GM19395 (cell line): ENCODE measurements at regions not wholly inside any gene's neighbourhood (a gene's known extent, or its start where the extent isn't known, plus 50 kb on each side); places are given as distances from the start of the nearest gene placed in this dataset.

Experiments used
- ATAC-seq: cut with Tn5 transposase; IDR thresholded peaks from one replicate; pipeline ENCODE4 v1.9.1; 2021; ENCODE audit warnings: mild to moderate bottlenecking, moderate library complexity; ENCODE audit not compliant: unreplicated experiment

DNA sequence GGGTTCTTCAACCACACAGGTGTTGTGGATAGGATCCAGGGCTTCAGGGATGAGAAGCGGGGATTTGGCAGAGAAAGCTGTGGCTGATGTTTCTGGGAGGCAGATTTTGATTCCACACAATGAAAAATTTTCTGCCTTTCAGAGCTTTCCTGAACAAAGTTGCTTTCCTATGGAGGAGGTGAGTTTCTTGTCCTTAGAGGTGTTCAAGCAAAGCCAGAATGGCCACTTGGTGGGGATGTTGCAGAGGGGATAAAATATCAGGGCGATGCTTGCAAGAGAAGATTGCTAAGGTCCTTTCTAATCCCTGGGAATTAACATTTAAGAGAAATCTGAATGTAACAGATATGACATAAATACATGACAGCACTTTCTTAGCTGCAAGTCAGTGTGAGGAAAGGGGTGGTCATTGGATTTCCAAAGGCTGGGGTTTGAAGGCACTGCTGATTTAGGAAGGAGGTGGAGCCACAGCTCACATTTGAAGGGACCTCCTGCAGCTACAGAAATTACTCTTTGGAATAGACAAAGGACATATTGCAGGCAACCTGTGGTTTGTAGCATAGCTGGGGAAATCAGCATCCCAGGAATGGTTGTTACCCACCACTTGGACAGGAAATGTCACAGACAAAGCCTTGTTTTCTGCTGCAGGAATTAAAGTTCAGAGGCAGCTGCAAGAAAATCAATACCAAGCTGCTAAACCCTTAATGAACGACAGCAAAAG is 271.1 kb upstream of the CHD6 start:
- no peak for ATAC-seq

DNA sequence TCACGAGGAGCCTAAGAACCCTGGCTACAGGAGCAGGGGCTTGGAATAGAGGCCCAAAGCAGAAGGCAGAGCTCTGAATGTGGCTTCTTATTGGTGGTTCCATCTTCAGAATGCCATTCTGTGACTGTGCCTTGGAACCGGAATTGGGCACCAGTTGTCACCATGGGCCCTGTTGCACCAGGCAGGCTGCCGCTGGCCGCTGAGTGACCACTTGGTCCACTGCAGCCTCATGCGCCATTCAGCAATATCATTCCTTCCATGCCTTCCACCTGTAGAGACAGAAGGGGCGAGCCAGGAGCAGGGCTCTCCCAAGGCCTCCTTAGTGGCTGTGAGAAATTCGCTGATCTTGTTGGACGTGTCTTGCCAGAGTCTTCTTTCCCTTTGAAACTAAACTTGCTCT is 270.3 kb upstream of the CHD6 start:
- ATAC-seq, result no peak

DNA sequence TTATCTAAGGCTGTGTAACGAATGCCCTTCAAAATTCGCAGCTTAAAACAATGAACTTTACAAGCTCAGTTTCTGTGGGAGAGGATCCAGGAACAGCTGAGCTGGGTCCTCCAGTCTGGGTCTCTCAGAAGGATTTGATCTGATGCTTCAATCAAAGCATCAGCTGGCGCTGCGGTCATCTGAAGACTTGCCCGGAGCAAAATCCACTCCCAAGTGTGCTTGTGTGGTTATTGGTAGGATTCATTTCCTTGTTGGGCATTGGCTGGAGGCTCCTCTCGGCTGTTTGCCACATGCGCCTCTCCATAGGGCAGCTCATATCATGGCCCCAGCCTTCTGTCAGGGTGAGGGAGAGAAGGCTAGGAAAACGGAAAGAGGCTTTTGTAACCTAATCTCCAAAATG is 269.3 kb upstream of the CHD6 start:
- no peak for ATAC-seq

DNA sequence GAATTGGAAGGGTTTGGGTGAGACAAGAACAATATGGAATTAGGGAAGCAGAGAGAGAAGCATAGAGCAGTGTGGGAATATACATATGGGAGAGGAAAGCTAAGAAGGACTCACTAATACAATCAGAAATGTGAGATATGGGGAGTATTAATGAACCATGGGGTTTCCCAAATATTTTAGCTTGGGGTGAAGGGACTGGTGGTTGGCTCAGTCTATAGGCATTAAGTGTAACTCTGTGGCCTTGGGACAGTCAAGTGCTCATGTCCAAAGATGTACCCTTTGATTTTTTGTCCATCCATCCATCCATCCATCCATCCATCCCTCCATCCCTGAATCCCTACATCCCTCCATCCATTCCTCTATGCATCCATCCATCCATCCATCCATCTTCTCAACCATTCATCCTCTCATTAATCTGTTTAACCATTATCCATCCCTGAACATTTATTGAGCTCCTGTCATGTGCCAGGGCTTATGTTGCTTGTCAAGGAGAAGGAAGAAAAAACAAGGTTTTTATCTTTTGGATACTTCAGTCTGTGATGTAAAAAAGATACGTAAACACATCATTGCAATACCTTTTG is 263.4 kb upstream of the CHD6 start:
- no peak for ATAC-seq

DNA sequence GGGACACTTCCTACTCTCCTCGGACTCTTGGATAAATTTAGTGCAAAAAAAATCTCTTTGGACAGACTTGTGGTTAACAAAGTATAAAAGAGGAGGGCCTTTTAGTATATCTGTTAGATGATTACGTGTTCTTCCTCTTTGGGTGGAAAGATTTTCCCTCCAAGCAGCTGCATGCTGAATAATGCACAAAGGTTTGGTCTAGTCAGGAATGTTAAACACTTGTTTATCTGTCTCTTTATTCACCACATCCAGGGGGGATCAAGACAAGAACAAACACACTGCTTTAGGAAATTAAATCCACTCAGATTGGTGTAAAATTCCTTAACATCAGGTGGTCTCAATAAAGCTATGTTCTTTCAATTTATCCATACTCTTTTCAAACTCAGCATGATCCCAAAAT is 260.9 kb upstream of the CHD6 start:
- no peak for ATAC-seq

DNA sequence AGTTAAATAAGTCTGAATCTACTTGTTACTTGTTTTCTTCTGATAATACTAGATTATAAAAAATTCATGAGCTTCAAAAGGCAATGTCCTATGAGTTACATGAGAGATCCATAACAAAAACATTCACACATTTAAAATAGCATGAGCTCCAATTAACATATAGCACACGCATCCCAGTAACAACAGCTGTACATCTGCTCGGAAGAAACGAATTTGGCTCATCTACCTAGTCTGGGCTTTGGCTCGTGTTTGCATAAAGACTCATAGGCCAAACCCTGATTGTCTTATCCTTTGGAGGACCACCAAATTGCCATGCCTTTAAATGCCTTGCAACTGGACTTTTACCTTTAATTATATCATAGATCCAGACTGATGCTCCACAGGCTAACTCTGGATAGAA is 259.7 kb upstream of the CHD6 start:
- no peak for ATAC-seq

DNA sequence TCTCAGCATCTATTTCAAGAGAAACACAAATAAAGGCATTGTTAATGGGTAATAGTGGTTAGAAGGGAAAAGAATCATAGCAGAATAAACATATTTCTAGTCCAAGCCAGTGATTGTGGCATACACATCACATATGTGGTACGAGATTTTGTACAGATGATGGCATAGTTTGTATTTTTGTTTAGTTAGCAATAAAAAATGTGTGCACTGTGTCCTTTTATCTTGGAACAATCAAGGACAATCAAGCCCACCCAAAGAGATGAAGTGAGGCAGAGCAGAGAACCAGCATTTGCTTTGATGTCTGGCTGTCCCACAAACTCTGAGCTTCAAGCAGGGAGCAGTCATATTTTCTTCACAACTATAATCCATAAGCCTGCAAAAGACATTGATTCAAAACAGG is 256.5 kb upstream of the CHD6 start:
- ATAC-seq, result no peak

DNA sequence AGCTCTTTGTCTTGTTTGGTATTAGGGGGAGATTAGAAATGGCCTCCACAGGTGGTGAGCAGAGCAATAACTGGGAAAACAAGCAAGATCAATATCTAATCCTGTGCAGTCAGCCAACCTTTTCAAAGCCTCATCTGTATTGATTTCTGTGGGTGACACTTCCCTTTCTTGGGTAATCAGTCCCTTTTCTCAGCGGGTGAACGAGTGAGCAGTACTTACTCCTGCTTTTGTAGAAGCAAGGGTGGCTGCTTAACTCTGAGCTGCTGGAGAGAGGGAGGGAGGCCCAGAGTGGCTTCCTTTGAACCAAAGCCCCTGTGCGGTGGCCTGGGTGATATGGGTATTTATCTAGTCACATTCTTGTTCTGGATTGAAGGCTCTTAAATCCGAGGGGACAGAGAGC is 254.8 kb upstream of the CHD6 start:
- ATAC-seq, result no peak

DNA sequence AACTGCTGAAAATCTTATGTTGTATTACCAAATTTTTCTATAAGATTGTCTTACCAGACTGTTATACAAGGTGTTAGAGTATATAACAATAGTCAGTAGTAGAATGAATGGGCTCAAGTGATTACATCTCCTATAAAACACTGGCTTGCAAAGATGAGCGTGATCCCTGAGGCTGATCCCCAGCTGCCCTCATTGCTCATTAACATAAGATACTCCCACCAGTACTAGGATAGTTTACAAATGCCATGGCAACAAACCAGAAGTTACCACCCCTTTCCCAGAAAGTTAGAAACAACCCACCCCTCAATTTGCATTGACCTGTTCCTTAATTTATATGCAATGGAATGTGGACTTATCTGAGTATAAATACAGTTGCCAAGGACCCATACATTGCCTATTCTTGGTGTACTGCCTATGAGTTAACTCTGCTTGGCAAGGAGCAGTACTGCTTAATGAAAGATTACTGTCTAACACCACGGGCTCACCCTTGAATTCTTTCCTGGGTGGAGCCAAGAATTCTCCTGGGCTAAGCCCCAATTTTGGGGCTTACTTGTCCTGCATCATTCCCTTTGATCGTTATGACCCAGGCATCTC is 252.8 kb upstream of the CHD6 start:
- no peak for ATAC-seq

DNA sequence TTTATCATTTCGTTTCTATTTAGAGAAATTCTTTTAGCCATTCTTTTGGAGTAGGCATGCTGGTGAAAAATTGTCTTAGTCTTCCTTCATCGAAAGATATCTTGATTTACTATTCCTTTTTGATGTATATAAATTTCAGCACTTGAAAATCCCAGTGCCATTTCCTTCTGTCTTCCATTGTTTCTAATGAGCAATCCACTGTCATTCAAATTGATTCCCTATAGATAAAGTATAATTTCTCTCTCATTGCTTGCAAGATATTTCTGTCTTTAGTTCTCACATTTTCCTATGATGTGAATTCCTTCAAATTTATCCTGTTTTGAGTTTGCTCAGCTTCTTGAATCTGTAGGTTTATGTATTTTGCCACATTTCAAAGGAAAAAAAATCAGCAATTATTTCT is 251.1 kb upstream of the CHD6 start:
- no peak for ATAC-seq

DNA sequence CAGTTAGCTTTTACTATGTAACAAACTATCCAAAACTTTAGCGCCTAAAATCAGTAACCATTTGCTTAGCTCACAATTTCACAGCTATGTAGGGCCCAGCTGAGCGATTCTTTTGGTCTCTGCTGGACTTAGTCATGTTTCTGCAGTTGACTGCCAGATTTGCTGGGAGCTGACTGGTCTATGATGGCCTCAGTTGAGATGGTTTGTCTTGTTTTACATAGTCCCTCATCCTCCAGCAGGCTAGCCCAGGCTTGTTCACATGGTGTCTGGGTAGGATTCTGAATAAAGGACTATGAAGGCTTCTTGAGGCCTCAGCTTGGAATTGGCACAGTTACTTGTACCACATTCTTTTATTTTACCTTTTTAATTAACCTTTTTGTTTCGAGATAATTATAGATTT is 247.8 kb upstream of the CHD6 start:
- no peak for ATAC-seq

DNA sequence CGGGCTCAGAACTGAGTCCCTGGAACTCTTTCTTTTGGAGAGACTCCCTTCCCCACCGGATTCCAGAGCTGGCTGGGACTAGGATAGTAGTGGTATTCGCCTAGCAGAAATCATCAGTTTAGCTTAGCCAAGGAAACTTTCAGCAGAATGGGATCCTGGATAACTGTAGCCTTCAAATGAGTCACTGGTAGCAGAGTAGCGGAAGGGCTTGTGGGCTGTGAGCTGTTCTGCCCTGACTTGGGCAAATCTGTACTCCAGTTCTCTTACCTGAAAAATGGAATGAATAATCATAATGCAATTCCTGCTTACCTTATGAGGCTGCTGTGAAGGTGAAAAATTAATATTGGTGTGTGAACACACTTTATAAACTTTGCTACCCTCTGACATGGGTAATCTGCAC is 244.3 kb upstream of the CHD6 start:
- no peak for ATAC-seq

DNA sequence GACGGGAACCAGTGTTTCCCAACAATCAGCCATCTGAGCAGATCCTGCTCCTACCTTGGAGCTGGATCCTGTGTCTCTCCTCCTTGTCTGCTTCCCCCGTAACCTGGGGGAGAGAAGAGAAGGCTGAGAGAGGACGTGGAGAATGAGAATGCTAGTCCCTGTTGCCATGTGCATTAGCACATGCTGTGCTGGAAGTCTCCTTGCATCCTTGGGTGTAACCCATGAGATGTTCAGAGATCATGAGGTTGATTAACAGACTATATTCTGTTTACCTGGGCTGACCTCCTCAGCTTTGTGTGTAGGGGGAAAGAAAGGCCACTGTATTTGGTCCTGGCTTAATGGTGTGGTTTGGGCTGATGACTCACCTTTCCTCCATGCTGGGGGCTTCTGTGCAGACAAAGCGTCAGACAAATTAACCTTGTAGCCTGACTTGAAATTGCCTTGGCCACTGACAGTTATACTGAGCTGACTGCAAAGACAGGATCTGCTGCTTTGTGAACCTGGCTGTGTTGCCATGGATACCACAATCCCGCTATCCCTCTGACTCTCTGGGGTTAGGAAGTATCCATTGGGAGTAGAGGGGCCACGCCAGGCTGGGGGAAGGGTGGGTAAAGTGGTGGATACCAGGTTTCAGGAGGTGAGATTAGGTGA is 243.7 kb upstream of the CHD6 start:
- no peak for ATAC-seq

DNA sequence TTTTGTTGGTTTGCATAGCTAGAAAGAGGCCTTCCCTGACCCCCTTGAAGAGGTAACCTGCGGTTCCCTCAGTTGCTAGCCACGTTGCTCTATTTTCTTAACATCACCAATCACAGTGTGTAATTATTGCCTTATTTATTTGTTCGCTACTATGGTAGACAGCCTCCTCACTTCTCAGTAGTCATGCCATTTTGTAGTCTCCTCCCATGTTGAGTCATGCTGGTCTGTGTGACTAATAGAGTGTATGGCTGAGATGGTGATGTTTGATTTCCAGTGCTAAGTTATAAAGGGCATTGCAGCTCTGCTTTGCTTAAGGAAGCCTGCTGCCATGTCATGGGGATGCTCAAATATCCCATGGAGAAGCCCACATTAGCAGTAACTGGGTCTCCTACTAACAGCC is 236.6 kb upstream of the CHD6 start:
- ATAC-seq, result no peak

DNA sequence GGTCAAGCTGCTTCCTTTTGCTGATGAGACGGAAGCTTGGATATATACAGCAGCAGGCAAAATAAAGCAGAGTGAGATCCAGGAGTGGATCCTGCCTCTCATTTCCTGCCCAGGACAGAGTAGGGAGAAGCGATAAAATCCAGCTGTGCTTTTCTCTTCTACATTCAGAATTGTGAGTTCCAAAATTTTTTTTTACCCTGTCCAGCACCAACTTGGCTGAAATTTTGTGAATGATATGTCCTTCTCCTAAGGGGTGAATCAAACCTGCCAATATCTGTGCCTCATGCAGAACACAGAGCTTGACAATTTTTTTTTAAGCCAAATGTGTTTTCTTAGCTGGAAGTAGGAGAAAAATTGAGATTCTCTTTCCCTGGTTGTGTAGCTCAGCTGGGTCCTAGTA is 235.6 kb upstream of the CHD6 start:
- no peak for ATAC-seq

DNA sequence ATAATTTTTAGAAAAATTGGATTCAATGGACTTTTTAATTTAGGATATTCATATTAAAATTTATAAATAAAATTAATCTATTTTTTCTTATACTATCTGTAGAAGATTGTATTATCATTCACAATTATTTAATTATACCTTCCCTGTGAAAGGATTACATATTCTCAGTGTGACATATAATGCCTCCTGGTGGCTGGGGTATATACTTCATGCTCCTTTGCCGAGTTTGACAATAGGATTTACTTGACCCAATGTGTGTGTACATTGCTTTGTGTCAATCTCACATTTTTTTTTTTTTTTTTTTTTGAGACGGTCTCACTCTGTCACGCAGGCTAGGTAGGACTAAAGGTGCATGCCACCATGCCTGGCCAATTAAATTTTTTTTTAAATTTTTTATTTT is 230.0 kb upstream of the CHD6 start:
- no peak for ATAC-seq

DNA sequence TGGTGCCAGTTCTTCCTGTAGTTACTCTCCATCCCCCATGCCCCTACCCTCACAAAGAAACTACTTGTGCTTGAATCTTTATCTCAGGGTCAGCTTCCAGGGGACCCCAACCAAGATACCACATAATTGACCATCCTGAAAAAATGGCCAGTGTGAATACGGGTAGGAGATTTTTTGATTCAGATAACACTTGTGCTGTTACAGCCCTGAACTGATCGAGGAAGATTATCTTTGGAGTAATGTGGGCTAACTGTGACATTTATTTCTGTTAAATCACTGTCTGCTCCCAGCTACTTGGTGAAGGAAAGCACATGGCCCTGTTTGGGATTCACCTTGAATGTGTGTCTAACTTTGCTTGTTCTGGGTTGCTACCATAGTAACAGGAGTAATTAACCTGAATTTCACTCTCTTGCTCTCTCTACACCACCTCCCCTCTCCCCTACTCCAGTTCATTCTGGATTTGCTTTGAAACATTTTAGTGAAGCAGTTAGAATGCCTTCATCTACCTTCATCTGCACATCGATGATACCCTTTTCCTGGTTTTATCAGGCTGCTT is 219.6 kb upstream of the CHD6 start:
- ATAC-seq, result no peak

DNA sequence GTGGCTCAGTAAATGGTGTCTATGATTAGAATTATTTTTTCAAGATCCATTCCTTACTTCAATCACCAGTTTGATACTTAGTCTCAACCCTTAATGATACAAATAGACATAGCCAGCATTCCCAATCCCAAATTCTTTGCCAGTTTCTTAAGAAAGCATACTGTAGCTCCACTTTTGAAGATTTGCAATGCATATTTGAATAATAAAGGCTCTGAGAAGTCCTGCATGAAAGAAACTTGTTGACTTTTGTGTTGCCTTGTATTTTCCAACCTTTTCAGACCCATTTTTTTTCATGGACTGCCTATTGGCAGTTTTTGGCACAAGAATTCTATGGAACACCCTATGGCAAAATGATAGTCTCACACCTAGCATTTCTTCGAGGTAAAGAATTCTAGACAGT is 215.6 kb upstream of the CHD6 start:
- no peak for ATAC-seq

DNA sequence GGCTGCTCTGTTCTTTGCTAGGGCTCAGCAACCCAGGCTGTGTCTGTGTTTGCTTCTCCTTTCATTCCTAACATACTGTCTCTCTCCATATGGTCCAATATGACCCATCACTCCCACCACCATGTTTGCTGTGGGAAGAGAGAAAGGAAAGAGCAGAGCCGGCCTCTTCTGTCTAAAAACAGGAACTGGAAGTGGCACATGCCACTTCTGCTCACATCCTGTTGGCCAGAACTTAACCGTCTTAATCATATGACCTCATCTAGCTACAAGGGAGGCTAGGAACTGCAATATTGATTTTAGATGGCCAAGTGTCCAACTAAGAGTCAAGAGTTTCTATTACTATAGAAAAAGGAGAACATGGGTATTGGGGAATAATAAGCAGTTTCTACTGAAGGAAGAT is 212.5 kb upstream of the CHD6 start:
- no peak for ATAC-seq

DNA sequence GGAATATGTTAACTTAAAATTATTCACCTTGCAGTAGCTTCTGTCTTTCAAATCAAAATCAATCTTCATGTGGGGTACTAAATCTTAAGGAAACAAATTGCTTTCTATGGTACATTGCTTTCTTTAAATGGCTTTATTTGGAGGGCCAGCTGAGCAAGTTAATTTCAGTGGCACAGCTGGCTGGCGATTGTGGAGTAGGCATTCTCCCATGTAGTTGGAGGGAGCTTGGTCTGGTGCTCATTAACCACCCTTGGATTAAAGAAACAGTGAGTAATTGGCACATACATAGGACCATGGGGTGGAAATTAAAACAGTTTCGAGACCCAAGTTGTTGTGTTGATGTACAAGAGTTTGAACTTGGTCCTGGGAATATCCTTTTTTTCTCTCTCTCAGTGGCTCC is 201.3 kb upstream of the CHD6 start:
- no peak for ATAC-seq

DNA sequence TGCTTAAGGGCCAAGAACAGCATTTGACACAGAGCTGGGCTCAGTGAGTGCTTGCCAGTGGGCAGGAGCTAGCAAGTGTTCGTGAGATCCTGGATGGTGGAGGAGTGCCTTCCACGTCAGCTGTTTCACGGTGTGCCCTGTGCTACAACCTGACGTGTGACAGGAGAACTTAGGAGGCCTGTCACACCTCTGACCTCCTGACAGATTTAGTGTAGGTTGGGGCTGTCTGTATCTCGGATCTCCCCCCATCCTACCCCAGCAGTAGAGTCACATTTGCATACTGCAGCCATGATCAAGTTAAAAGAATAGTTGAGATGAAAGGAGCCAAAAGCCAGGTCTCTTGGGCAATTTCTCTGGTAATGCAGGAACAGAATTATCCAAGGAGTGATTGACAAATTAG is 200.8 kb upstream of the CHD6 start:
- ATAC-seq, result no peak

DNA sequence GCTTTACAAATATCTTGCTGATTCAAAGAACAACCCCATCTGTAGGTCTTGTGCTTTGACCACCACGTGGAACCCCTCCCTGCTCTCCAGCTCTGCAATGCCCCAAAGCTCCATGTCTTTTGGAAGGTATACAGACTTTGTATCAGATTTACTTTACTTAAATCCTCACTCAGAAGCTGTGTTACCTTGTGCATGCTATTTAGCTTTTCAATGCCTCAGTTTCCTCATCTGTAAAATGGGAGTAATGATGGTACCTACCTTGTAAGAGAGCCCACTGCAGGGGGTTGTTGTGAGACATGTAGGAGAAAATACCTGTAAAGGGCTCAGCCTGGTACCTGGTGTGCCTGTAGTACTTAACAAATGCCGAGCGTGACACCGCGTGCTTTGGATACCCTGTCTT is 200.2 kb upstream of the CHD6 start:
- no peak for ATAC-seq
